Activated CD8-positive, alpha-beta memory T cell treated with anti-CD3 and anti-CD28 coated beads, Interleukin-2, amount 50 U/mL, for 24 hours (primary cell): ENCODE measurements at regions not wholly inside any gene's neighbourhood (a gene's known extent, or its start where the extent isn't known, plus 50 kb on each side); places are given as distances from the start of the nearest gene placed in this dataset.
"Not testable (repeated sequence)": the region's sequence is repeated elsewhere in the genome, so short reads cannot be mapped to it uniquely, and the experiment has no call there.

Source experiments
- DNase-seq: peaks from one replicate; pipeline ENCODE4 v3.0.0-alpha.2; 2020; ENCODE audit errors: extremely low read depth

DNA sequence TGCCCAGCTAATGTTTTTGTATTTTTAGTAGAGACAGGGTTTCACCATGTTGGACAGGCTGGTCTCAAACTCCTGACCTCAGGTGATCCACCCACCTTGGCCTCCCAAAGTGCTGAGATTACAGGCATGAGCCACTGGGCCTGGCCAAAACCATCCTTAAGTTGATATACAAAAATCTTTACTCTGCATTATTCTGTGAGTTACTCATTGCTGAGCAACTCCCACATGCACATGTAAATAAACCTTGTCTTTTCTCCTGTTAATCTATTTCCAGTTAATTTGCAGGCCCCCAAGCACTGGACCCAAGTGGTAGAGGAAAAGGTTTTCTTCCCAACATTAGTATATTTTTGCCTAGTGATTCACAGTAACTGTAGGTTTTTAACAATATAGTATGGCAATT, 242.8 kb downstream of the KLF5 start:
- not testable (repeated sequence) for DNase-seq

DNA sequence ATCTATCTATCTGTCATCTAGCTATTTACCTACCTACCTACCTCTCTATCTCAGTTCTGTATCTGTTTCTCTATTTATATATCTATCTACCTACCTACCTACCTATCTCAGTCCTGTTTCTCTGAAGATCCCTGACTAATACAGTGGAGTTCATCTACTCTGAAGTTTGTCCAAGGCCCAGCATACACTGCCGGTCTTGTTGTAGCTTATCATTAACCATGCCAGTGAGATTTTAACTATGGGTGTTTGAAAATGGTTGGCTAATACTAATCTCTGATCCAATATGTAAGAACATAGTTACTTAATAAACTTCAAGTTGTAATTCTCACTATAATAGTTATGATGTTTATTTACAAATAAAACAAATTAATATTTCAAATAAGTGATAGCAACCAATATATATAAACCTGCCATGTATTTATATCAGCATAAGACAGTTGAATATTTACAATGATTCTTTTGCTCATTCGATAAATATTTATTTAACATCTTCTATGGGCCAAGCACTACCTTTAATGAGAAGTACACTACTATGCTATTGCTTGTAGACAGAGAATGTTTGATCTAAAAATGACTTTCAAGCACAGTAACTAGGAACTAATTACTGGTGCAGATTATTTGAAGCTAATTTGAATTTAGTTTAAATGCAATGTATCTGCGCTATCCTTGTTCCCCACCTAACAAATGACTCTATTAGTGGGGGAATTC, 242.1 kb downstream of the KLF5 start:
- DNase-seq, result no peak

DNA sequence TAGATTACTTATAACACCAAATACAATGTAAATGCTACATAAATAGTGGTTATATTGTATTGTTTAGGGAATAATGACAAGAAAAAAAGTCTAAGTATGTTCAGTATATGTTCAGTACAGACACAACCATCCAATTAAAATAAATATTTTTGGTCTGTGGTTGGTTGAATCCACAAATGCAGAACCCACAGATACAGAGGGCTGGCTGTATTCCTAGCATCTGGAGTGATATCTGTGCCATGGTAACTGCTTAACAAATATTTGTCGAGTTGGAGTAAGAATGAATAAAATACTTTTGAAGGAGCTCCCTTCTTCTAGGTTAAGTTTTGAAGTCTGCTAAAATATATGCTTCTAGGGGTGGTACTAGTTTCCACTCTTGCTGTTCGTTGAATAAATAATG, 241.0 kb downstream of the KLF5 start:
- no peak for DNase-seq

DNA sequence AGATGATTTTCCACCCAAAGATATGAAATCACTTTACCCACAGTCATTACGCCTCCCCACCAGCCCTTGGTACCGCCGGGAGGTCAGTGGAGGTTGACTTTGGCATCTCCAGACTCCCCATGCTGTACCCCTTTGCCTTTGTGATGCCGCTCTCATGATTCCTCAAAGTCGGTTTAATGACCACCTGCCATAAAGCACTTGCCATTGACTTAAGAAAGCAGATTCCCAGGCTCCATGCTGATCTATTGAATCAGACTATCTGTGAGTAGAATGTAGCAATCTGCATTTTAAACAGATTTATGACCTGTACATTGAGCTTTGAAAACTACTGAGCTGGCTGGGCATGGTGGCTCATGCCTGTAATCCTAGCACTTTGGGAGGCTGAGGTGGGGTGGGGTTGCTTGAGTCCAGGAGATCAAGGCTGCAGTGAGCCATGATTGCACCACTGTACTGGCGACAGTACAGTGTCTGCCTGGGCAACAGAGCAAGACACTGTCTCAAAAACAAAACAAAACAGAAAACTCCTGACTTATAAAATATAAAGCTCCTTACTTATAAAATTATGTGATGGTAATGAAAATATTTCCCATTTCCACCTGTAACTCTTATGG, 235.2 kb downstream of the KLF5 start:
- no peak for DNase-seq

DNA sequence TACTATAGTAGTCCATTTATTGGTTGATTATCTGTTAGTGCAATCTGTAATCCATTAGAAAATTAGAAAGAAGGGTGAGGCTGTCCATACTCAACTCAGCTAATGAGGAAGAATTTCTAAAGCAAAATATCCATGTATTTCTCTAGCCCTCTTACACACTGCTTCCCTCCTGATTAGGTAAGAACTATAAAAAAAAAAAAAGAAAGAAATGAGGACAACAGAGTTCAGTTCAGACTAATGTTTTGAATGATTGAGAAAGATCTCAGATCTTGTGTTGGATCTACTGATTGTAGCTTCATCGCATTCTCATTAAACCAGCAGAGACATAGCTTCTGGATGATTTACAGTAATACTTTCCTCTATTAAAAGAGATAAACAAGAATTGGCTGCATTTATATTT, 233.3 kb downstream of the KLF5 start:
- no peak for DNase-seq

DNA sequence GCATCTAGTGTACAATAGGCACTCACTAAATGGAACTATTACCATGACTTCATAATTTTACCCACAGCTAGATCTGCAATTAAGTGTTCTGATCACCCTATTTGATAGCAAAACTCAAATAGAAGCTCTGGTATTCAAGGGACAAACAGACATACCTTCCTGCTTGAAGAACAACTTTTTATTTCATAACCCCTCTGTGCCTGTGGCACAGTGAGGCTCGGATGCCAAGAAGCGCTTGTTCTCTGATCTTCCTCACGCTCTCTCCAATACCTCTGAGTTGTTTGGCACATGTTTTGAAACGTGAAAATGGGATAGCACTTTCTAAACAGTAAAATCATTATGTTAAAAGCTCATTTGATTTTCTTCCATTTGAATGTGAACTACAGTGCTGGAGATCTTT, 232.0 kb downstream of the KLF5 start:
- no peak for DNase-seq

DNA sequence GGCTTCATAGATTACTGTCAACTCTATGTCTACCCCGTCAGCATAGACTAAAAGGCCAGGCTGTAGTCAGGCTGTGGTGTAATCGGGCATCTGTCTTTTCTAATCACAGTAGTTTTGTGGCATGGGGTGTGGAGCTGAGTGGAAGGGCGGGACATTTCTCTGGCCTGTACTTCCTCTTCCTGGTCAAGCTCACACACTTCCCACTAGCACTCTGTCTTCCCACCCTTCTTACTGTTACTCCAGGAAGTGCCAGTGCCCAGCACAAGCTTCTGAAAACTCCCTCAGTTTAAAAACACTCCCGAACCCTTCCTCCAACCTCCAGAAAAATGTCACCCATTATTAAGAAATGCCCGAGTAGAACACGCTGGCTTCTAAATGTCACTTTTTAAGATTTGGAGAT, 229.8 kb downstream of the KLF5 start:
- no peak for DNase-seq

DNA sequence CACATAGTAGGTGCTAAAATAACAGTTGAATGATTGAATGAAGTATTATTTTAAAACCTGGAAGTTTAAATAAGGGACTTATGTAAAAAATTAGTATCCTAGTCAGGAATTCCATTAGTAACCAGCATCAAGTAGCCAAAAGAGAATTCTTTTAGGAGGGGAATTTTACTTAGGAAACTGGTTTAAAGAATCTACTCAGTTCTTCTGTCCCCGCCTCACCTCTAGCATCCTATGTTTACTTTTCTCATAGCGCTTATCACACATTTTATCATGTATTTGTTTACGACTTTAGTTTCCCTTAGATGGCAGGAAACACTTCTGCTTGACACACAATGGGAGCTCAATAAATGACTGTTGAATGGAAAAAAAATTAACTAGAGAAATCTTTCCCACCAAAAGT, 229.0 kb downstream of the KLF5 start:
- DNase-seq, result no peak

DNA sequence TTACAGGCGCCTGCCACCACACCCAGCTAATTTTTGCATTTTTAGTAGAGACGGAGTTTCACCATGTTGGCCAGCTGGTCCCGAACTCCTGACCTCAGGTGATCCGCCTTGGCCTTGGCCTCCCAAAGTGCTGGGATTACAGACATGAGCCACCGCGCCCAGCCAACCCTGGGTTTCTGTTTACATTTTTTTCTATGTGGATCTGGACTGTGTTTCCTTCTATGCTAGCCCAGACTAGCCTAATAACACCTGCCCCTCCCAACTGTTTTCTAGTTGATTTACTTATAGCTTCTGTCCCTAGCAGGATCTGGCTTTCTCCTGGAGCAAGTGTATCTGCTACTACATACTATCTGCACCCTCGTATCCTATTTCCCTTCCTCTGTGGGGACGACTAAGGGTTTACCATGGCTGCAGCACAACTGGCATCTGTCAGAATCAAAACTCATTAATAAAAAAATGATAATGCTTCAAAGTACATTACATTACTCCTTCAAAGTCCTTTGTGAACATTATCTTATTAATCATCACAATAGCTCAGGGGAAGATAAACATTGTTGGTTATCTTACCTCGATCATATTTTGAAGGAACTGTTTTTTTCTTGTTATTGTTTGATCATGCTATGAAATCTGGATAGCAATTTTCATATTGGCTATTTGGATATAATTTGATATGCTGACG, 228.3 kb downstream of the KLF5 start:
- DNase-seq, result no peak

DNA sequence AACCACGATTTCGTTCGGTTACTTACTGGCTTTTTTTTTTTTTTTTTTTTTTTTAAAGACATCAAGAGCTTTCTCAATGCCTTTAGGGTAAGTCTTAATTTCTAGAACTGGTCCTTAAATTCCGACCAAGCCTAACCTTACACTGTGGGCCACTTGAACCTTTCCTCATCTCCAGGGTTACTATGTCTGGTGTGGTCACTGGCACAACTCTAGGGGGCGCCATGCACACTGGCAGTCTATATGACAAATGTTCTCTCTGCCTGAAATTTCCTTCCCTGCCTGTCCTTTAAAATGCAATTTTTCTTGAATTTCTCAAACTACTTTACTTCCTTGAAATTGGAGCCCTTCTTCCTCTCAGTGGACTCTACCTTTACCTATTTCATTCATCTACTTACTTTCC, 227.4 kb downstream of the KLF5 start:
- no peak for DNase-seq

DNA sequence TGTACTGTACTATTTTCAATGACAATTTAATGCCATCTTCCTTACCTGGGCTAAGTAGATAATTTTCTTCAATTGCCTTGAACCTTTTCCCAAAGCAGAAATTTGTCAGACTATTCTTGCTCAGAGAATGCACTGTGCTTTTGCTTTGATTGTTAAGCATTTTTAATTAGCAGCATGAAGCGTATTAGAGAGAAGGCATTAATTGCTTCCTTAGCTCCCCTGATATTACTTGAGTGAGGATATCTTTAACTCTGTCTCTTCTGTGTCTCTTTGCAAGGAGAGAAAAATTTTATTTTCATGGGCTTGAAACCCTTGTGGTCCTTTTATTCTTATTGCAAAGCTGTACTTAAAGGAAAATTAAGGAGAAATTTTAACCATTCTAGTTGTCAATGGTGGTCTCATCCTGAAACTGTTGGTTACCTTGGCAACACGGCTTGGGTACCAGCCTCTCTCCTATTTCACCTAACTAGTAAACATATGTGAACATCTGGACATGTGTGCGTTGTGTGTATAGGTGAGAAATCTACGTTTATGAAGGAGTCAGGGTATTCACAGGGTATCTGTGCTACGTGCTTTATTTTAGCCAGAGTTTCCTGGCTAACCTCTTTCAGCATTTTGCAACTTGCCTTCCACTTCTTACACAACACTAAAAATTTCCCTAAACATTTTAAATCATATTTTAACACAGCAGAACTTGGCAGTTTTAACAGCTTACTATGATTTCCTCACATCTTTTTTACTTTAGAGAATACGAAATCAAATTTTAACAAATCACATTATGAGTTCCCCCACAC, 225.5 kb downstream of the KLF5 start:
- DNase-seq, result no peak

DNA sequence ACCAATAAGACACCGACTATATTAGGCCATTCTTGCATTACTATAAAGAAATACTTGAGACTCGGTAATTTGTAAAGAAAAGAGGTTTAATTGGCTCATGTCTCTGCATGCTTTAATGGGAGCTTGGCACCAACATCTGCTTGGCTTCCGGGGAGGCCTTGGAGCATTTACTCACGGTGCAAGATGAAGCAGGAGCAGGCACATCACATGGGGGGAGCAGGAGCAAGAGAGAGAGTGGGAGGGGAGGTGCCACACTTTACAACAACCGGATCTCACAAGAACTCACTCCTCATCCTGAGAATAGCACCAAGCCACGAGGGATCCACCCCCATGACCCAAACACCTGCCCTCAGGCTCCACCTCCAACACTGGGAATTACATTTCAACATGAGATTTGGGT, 224.8 kb downstream of the KLF5 start:
- DNase-seq, result no peak

DNA sequence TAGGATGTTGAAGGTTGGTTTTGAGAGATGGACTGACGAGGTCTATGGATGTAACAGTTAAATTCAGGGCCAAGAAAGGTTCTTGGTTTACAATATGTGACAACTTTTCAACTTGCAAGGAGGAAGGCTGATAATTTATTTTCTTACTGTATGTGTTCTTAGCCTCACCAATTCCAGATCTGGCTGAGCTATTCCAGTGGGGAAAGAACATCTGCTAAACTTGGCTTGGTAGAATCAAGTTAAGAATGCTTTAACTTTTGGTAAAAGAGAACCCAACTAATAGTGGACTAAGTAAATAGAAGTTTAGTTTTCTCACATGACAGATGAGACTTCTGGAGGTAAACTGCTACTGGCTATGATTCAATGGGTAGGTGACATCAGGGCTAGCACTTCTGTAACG, 222.9 kb downstream of the KLF5 start:
- DNase-seq, result no peak

DNA sequence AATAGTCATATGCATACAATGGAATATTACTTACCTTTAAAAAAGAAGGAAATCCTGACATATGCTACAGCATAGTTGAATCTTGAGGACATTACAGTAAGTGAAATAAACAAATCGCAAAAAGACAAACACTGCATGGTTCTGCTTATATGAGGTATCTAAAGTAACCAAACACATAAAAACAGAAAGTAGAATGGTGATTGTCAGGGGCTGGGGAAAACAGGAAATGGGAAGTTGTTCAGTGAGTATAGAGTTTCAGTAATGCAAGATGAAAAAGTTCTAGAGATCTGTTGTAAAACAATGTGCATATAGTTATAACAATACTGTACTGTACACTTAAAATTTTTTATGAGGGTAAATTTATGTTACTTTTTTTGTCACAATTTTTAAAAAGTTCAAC, 219.4 kb downstream of the KLF5 start:
- no peak for DNase-seq

DNA sequence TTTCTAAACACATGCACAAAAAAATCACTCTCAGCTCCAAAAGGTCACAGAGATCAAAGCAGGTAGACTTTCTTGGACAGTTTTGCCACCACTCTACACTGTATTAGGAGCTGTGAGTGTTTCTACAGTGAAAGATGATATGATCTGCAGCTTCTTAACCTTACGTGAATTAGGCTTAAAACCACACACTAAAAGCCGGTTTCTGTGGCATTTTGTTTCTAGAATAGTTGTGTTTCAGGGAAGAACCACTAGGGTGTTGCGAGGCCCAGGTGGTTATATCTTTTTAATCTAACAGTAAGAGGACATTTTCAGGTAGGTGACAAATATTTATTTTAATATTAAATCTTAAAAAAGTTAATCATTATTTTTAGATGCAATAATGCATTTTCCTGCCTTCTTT, 216.4 kb downstream of the KLF5 start:
- DNase-seq, result no peak

DNA sequence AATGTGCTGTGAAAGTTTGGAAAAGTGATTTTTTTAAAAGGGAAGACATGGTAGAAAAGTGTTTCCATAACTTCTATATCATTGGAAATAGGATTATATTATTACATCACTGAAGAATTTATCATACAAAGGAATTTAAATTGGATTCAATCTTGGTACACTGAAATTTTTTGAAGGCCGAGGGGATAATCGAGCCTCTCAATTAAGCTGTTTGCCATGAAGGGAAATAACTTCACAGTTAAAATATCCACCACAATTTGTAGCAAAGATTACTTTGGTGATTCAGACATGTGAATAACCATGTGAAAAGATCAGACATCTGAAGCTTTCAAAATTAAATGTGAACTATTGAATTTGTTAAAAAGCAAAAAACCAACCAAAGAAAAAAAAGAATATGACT, 215.3 kb downstream of the KLF5 start:
- DNase-seq, result no peak

DNA sequence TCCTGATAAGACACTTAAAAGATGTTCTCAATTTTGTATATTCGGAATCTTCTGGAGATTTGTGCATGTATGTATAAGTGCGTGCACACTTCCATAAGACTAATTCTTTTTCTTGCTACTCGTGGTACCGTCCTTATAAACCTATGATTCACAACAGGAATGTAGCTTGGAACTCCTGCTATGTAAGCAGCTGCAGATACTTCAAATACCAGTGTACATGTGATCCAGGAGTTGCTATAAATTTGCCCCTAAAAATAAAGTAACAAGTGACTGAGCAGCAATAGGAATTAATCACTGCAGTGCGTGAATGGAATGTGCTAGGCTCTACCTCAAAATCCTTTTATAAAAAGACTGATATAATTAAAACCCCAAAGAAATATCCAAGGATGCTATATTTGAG, 214.9 kb downstream of the KLF5 start:
- no peak for DNase-seq

DNA sequence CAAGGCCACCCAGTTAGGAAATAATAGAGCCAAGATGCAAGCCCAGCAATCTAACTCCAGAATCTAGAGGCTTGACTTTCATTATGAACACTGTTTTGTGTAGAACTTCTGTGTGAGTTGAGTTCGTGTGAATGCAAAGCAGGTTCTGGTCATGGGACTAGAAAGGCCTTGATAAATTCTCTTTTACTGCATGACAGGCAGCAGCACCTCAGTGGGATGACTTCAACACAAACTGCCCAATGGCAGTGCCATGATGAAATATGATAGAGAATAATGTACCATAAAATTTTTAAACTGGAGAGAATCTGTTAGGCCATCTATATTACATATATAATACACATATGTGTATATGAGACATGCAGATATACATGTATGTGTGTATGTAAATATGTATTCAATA, 214.5 kb downstream of the KLF5 start:
- DNase-seq, result no peak

DNA sequence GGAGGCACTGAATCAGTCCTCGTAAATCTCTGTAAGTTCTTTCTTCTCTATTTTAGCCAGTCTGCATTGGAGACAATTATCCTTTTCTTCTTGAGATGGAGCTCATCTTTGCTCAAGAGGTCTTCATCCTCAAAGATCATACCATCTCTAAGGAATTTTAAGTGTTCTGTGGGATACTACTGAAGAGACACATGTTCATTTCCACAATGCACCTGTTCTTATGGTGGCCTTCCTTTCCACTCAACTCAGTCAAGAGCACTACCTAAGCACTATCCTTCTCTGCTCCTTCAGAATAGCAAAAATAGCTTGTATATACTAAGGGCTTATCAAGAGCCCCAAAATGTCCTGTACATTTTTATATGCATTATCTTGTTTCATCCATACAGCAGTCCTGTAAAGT, 214.0 kb downstream of the KLF5 start:
- DNase-seq, result no peak

DNA sequence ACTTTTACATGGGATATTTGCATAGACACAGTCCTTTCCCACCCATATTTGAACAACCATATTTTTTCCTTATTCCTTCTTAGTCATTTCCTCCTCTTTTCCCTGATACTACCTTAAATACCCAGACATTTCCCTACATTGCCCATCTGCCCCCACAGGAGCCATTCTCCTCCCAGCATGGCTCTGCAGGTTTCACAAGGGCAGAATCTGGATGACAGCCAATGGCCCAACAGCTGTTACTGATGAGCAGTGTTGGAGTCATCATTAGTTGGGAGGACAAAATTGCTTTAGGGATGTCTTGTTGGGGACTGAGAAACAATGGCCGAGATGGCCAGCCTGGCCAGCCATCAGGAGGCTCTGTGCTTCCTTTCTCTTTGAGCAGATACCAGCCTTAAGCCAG, 209.5 kb downstream of the KLF5 start:
- no peak for DNase-seq

DNA sequence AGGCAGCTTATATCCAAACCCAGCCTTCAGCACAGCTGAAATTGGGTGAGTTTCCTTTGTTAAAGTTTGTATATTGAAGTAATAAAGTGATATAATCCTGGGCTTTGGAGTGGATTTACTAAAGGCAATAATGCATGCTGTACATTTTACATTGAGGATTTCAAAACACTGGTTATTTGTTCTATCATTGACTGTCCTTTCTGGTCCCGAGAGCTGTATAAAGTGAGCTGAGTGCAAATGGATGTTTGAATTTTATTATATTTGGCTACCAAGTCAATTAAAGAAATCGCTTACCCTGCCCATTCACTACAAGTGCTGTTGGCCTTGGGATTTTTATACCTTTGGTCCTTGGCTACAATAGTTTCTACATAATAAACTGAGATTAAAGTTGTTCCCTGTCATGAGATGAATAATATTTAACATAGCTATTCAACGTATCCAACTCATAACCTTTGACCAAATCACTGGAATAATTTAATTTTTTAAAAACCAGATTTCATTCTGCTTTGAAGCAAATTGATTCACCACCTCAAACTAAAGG, 207.9 kb downstream of the KLF5 start:
- no peak for DNase-seq

DNA sequence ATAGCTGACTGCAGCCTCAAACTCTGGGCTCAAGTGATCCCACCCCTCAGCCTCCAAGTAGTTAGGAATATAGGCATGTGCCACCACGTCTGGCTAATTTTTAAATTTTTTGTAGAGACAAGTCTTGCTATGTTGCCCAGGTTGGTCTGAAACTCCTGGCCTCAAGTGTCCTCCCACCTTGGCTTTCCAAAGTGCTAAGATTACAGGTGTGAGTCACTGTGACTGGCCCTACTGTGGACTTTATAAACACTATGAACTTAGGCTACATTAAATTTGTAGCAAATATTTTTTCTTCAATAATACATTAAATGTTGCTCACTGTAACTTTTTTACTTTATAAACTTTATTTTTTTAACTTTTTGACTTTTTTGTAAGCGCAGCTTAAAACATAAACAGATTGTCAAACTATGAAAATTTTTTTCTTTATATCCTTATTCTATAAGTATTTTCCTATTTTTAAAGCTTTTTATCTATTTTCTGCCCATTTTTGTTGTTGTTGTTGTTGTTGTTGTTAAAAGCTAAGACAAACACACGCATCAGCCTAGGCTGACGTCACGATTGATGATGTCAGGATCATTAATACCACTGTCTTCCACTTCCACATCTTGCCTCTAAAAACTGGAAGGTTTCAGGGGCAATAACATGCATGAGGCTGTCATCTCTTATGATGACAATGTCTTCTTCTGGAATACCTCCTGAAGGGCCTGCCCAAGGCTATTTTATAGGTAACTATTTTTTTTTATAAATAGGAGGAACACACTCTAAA, 204.2 kb downstream of the KLF5 start:
- no peak for DNase-seq
